ENCODE measurements at regions not wholly inside any gene's neighbourhood (a gene's known extent, or its start where the extent isn't known, plus 50 kb on each side); places are given as distances from the start of the nearest gene placed in this dataset.

DNA sequence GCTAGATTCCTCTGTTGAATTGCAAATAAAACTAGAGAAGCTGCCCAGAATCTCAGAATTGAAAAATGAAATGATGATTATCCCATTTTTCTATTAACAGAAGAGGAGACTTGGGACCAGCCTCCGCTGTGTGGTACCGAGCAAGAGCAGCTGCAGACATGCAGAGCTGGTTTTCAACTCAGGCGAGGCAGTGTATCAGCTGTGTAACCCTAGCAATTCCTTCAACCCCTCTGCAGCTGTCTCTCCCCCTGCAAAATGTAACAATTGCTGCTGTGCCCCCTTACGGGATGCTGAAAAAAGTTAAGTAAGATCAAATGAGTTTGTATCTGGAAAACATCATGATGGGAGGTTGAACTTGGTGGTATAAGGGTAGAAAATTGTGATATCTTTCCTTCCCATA, 98.5 kb upstream of the C3orf80 start:
- no peaks in the 10 kb centered on the region for H3K9me3 ChIP-seq (ENCODE audit: control insufficient read depth, low read depth, low read length)
- H3K4me3 ChIP-seq (ENCODE audit: control insufficient read depth in 2 of 3, extremely low read depth in 1 of 3, insufficient read depth in 2 of 3, low read depth in 1 of 3, low read length in 3 of 3) = no peak overlapping the region
- no peaks in the 10 kb centered on the region for H3K36me3 ChIP-seq (ENCODE audit: control insufficient read depth in 2 of 2, extremely low read depth in 1 of 2, insufficient read depth in 2 of 2, low read length in 2 of 2)
- H3K4me1 ChIP-seq (ENCODE audit: control insufficient read depth, extremely low read depth, insufficient read depth, low read length) = peaks cover 19% of the 10 kb centered on the region
- H4K20me1 ChIP-seq (ENCODE audit: control insufficient read depth, extremely low read depth, insufficient read depth, low read length) = no peaks in the 10 kb centered on the region
- dilution Hi-C loops (cut with MboI; ENCODE audit: extremely low pct_ligation_motif_present, low sequenced_read_pairs) = no loop called here
- no peak overlapping the region for H3K4me2 ChIP-seq (ENCODE audit: control insufficient read depth, extremely low read depth, insufficient read depth, low read depth, low read length)
- TF ChIP-seq, protein P1, sequence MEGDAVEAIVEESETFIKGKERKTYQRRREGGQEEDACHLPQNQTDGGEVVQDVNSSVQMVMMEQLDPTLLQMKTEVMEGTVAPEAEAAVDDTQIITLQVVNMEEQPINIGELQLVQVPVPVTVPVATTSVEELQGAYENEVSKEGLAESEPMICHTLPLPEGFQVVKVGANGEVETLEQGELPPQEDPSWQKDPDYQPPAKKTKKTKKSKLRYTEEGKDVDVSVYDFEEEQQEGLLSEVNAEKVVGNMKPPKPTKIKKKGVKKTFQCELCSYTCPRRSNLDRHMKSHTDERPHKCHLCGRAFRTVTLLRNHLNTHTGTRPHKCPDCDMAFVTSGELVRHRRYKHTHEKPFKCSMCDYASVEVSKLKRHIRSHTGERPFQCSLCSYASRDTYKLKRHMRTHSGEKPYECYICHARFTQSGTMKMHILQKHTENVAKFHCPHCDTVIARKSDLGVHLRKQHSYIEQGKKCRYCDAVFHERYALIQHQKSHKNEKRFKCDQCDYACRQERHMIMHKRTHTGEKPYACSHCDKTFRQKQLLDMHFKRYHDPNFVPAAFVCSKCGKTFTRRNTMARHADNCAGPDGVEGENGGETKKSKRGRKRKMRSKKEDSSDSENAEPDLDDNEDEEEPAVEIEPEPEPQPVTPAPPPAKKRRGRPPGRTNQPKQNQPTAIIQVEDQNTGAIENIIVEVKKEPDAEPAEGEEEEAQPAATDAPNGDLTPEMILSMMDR (optimal IDR thresholded peaks at IDR 0.05 in 1 of 3, IDR thresholded peaks at IDR 0.05 in 1 of 3, conservative IDR thresholded peaks at IDR 0.05 in 1 of 3; ENCODE audit: extremely low read depth in 1 of 3, insufficient read depth in 2 of 3, low read length in 3 of 3) = no peak
- TF ChIP-seq EZH2 (IDR thresholded peaks at IDR 0.05; ENCODE audit: low read length) = no peak
- H3K79me2 ChIP-seq (ENCODE audit: control insufficient read depth, insufficient read depth, low read length) = no peaks in the 10 kb centered on the region
- FAIRE-seq (no peak), DNase-seq (ENCODE audit: low read depth, low spot score) (no peak)
- H3K27ac ChIP-seq (ENCODE audit: control insufficient read depth, insufficient read depth, low read length) = no peak overlapping the region
- no peaks in the 10 kb centered on the region for H3K9me1 ChIP-seq (ENCODE audit: control insufficient read depth, extremely low read depth, insufficient read depth, low read length)
- H3K27me3 ChIP-seq (ENCODE audit: control insufficient read depth, extremely low read depth, insufficient read depth, low read length) = no peaks in the 10 kb centered on the region
- H2AFZ ChIP-seq (ENCODE audit: control insufficient read depth, low read length) = no peak overlapping the region
- H3K9ac ChIP-seq (ENCODE audit: control insufficient read depth, extremely low read depth, insufficient read depth, low read length) = no peak overlapping the region

DNA sequence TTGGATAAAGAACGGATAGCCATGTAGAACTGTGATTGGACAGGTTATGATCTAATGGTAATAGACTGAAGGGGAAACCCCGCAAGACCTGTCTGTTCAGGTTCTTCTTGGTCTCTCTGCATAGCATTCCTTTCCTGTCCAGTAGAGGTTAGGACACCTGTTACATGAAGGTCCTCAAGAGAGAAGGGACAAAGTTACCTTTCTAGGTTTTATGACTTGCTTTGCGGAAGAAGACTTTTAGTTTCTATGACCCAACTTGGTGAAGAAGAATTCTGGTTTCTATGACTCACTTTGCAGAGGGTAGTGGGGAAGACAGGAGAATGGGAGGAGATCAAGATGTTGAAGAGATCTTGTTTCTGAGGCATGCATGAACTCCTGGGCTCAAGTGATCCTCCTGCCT, 97.9 kb upstream of the C3orf80 start:
- H3K79me2 ChIP-seq (ENCODE audit: control insufficient read depth, insufficient read depth, low read length) = no peaks in the 10 kb centered on the region
- no peak overlapping the region for H3K27ac ChIP-seq (ENCODE audit: control insufficient read depth, insufficient read depth, low read length)
- no peaks in the 10 kb centered on the region for H3K9me1 ChIP-seq (ENCODE audit: control insufficient read depth, extremely low read depth, insufficient read depth, low read length)
- H4K20me1 ChIP-seq (ENCODE audit: control insufficient read depth, extremely low read depth, insufficient read depth, low read length) = no peaks in the 10 kb centered on the region
- H3K9me3 ChIP-seq (ENCODE audit: control insufficient read depth, low read depth, low read length) = no peaks in the 10 kb centered on the region
- H3K36me3 ChIP-seq (ENCODE audit: control insufficient read depth in 2 of 2, extremely low read depth in 1 of 2, insufficient read depth in 2 of 2, low read length in 2 of 2) = no peaks in the 10 kb centered on the region
- no peak overlapping the region for H3K9ac ChIP-seq (ENCODE audit: control insufficient read depth, extremely low read depth, insufficient read depth, low read length)
- H3K4me3 ChIP-seq (ENCODE audit: control insufficient read depth in 2 of 3, extremely low read depth in 1 of 3, insufficient read depth in 2 of 3, low read depth in 1 of 3, low read length in 3 of 3) = no peak overlapping the region
- FAIRE-seq = peak; percentile 5
- peaks cover 19% of the 10 kb centered on the region for H3K4me1 ChIP-seq (ENCODE audit: control insufficient read depth, extremely low read depth, insufficient read depth, low read length)
- TF ChIP-seq EZH2 (IDR thresholded peaks at IDR 0.05; ENCODE audit: low read length) = no peak
- TF ChIP-seq, protein P1 (optimal IDR thresholded peaks at IDR 0.05 in 1 of 3, IDR thresholded peaks at IDR 0.05 in 1 of 3, conservative IDR thresholded peaks at IDR 0.05 in 1 of 3; ENCODE audit: extremely low read depth in 1 of 3, insufficient read depth in 2 of 3, low read length in 3 of 3) = no peak
- no peak overlapping the region for H3K4me2 ChIP-seq (ENCODE audit: control insufficient read depth, extremely low read depth, insufficient read depth, low read depth, low read length)
- no peak for DNase-seq (ENCODE audit: low read depth, low spot score)
- H2AFZ ChIP-seq (ENCODE audit: control insufficient read depth, low read length) = no peak overlapping the region
- no peaks in the 10 kb centered on the region for H3K27me3 ChIP-seq (ENCODE audit: control insufficient read depth, extremely low read depth, insufficient read depth, low read length)
- dilution Hi-C loops (cut with MboI; ENCODE audit: extremely low pct_ligation_motif_present, low sequenced_read_pairs) = no loop called here
